Esophagus mucosa (tissue), 1 donor: ENCODE measurements at regions not wholly inside any gene's neighbourhood (a gene's known extent, or its start where the extent isn't known, plus 50 kb on each side); places are given as distances from the start of the nearest gene placed in this dataset.
"Not testable (repeated sequence)": the region's sequence is repeated elsewhere in the genome, so short reads cannot be mapped to it uniquely, and the experiment has no call there.

ENCODE experiments used
- ATAC-seq: fragments of 200-7000 bp; cut with Tn5 transposase; one replicate; pipeline ENCODE4 v1.9.1; 2020
- donor health status: DM: yes; HTN: yes; CAD: no.

DNA sequence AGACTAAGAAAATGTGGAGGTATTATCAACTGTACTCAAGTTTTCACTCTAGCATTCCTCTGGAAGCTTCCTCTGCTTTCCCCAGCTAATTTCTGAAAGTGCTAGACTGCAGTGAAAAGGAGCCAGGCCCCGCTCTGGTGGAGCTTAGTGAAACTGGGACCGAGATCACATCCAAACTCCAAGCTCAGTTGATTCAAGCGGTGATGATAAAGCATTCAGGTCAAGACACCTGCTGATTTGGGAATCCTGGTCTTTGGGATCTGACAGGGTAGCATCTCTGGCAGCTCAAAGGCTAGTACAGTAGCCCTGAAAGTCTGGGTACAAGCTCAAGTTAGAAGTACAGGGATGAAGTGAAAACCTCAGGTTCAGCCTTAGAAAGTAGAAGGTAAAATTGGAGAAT lies 120.2 kb upstream of the CRIM1 start:
- no peak for ATAC-seq

DNA sequence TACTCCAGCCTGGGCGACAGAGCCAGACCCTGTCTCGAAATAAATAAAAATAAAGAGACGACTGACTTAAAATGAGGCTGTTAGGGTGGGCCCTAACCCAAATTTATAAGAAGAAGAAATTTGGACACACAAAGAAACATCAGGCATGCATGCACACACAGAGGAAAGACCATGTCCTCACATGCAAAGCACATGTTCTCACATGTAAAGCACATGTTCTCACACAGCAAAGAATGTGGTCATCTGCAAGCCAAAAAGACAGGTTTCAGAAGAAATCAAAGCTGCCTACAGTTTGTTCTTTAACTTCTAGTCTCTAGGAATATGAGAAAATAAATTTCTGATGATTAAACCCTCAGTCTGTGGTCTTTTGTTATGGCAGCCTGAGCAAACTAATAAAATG lies 132.3 kb upstream of the CRIM1 start:
- no peak for ATAC-seq

DNA sequence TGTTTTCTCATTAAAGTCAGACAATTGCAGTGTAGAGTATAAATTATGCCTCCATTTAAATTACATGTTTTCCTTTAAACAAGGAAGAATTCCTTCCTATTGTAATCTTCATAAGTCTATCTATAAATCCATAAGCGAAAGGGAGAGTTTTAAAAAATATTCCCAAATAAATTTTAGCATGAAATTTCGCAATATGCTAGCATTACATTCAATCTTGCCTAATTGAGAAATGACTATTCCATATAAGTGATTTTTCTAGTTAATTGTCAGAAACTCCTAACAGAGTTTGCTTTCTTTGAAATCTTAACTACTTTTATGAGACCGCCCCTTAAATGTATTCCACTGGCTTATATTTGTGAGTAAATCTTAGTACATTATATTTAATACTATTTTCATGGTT lies 133.1 kb upstream of the CRIM1 start:
- ATAC-seq = no peak

DNA sequence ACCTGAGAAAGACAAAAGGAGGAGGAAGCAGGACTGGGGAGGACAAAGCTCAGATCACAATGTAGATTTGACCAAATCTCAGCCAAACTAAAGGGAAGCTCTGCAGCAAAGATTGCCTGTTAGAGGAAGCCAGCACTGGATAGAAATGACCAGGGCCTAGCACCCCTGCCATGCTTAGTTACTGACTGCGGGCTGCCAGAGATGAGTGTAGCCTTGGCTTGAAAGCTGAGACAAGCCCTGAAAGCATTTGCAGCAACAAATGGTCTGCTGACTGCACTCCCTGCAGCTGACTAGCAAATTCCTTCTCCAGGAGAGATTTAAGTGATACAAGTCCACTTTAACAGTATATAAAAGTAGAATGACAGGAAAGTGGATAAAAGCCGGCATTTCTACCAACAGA lies 140.9 kb upstream of the CRIM1 start:
- ATAC-seq = no peak

DNA sequence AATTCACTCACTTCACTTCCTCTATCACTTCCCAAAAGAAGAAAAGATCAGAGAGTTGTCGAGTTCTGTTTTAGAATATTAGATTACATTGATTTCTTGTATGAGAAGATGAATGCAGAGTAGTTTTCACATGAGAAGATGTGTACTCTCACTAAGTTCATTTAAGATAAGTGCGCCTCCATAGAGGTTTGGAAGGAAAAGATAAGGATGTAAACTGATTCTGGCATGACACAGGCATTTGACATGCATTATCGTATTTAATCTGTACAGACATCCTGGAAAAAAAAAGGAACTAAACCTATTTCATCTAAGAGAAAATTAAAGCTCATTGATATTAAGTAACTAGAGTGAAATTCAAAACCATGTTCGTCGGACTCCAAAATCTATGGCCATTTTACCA lies 152.2 kb upstream of the CRIM1 start:
- ATAC-seq = no peak

DNA sequence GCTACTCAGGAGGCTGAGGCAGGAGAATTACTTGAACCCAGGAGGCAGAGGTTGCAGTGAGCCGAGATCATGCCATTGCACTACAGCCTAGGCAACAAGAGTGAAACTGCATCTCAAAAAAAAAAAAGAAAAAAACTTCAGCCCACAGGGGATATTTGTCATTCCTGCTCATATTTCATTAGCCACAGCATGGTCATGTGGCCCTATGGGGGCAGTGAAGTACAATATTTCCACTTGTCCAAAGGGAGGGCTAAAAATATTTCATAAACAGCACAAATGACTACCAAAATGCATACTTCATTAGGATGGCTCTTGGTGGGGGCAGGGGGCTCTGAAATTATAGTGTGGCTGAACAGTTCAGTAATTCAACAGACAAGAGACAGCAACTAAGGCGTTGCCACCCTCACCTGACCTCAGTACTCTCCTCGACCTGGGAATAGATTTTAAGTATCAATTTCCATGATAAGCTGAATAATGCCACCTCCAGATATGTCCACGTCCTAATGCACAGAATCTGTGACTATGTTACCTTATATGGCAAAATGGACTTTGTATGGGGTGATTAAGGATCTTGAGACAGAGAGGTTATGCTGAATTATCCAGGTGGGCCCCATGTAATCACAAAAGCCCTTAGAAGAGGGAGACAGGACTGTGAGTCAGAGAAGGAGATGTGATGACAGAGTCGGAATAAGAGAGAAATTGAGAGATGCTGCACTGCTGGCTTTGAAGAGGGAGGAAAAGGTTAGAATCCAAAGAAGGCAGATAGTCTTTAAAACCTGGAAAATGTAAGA lies 158.2 kb upstream of the CRIM1 start:
- ATAC-seq = no peak

DNA sequence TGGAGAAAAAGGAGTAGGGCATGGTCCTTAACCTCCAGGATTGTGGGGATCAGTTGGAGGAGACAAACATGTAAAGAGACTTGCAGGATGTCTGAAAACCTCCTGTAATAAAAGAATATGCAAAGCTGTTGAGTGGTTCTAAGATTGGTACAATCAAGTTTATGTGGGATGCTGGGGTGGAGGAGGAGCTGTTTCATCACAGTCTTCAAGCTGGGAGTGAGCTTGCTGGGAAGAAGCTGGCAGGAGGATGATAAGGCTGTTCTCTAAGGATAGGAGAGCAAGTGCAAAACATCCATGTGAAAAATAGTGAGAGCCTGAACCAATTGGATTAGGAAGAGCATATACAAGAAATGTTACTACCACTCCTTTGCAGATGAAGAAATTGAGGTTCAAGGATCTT lies 161.9 kb upstream of the CRIM1 start:
- no peak for ATAC-seq

DNA sequence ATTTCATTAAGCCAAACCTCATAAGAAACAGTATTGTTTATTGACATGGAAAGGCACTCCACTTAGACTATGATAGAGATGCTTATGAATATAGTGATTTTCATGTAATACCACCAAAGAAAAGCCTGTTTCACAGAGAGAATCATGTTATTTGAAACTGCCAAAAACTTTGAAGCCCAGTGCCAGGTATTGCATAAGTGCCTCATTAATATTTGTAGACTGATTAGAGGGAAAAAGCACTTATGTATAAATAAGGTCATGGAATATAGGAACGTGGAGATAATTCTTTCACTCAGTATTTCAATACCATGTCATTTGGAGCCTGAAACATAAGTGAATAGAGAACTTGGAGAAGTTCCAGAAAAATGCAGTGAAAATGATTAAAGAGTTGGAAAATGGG lies 162.6 kb upstream of the CRIM1 start:
- no peak for ATAC-seq

DNA sequence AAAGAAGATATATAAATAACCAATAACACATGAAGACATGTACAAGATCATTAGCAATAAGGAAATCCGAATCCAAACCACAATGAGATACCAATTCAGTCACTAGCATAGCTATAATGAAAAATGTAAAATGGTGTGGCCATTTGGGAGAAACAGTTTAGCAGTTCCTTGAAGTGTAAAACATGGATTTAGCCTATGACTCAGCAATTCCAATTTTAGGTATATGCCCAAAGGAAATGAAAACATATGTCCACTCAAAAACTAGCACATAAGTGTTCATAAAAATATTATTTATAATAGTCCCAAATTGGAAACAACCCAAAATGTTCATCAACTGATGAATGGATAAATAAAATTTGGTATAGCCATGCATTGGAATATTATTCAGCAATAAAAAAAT lies 165.5 kb upstream of the CRIM1 start:
- ATAC-seq = no peak

DNA sequence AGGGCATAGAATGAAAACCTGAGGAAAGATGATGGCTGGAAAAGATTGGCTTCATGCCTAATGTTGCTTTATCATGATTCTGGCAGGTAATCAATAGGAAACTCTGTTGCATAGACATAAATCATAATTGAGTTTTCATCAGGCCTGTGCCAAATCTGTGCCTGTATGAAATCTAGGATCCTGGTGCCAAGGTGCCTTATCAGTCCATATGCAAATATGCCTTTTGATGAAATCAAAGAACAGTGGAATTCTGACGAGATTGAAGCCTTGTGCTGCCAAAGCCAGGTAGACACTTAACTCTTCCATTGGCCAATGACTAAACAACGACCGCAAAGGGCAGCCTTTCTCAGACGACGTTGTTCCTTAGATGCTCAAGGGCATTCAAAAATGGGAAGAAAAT lies 170.0 kb upstream of the CRIM1 start:
- ATAC-seq = no peak

DNA sequence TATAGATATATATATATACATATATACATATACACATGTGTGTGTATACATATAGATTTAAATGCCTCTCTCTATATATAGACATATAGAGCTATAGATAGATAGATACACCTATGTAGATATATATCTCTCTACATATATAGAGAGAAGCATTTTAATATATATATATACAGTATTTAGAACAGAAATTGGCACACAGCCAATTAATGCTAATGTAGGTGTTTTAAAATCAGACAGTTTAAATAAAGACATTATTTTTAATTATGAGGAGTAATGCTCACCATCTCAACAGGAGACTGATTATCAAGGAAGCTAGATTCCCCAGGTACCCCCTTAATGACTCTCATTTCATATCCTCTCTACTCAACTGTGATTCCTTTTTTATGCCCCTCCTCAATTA lies 170.7 kb upstream of the CRIM1 start:
- no peak for ATAC-seq

DNA sequence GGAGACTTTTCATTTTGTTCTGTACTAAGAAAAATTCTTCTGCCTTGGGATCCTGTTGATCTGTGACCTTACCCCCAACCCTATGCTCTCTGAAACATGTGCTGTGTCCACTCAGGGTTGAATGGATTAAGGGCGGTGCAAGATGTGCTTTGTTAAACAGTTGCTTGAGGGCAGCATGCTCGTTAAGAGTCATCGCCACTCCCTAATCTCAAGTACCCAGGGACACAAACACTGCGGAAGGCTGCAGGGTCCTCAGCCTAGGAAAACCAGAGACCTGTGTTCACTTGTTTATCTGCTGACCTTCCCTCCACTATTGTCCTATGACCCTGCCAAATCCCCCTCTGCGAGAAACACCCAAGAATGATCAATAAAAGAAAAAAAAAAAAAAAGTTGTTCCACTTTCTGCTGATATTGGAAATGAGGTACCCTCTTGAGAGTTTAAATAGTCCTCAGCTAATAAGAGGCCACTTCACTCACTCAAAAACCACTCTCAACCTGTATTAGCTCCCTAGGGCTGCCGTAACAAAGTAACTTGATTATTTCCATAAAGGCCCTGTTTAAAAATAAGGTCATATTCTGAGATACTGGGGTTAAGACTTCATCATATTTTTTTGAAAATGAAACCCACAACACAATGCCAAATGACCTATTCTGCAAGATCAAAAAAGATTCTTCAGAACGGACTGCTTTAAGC lies 174.6 kb upstream of the CRIM1 start:
- not testable (repeated sequence) for ATAC-seq

DNA sequence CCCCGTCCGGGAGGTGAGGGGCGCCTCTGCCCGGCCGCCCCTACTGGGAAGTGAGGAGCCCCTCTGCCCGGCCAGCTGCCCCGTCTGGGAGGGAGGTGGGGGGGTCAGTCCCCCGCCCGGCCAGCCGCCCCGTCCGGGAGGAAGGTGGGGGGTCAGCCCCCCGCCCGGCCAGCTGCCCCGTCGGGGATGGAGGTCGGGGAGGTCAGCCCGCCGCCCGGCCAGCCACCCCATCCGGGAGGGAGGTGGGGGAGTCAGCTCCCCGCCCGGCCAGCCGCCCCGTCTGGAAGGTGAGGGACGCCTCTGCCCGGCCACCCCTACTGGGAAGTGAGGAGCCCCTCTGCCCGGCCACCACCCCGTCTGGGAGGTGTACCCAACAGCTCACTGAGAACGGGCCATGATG lies 175.3 kb upstream of the CRIM1 start:
- ATAC-seq = not testable (repeated sequence)

DNA sequence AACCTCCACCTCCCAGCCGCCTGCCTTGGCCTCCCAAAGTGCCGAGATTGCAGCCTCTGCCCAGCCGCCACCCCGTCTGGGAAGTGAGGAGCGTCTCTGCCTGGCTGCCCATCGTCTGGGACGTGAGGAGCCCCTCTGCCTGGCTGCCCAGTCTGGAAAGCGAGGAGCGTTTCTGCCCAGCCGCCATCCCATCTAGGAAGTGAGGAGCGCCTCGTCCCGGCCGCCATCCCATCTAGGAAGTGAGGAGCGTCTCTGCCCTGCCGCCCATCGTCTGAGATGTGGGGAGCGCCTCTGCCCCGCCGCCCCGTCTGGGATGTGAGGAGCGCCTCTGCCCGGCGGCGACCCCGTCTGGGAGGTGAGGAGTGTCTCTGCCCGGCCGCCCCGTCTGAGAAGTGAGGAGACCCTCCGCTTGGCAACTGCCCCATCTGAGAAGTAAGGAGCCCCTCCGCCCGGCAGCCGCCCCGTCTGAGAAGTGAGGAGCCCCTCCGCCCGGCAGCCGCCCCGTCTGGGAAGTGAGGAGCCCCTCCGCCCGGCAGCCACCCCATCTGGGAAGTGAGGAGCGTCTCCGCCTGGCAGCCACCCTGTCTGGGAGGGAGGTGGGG lies 175.8 kb upstream of the CRIM1 start:
- not testable (repeated sequence) for ATAC-seq

DNA sequence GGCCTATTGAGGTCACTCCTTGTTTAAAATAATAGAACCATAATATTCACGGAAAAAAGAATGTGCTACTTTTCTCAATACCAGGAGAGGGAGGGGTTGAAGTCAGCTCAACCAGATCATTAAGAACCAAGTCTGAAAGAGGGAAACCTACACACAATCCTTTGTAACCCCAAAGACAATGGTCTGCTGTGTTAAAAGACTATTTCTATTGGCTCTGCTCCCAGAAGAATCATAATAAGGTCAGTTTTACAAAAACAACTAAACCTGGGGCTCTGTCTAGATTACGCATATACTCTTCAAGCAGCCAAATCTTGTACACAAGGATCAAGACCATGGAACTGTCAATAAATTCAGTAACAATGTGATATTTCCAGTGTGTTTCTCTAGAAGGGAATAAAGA lies 177.2 kb upstream of the CRIM1 start:
- ATAC-seq = no peak

DNA sequence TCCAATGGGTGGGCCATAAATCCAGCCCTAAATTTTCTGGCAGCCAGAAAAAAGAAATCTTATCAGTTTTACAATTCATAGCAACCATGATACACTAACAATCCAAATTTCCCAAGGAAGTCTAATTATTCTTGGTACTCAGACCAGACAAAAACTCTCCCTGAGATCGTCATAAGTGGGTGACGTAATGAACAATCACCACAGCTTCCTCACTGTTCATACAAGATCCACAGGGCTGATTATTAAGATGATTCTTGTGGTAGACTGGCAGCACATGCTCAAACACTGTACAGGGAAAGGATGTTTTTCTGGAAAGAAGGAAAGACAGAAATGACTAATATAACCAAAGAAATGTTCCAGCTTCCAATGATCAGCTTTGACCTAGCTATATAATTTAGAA lies 178.3 kb upstream of the CRIM1 start:
- ATAC-seq = no peak

DNA sequence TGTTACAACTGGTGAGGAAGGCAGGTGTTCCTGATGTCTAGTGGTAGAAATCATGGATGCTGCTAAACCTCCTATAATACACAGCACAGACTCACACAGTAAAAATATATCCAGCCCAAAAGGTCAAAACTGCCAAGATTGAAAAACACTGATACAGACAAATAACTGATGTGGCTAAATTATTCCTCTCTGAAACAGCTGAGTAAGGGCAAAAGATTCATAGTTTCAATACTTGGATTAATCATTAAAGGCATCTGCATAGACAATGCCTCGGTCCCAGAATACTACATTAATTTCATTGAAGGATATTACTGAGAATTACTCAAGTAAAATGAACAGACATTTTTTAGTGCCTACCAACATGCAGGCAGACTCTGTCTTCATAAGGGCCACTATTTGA lies 180.7 kb upstream of the CRIM1 start:
- ATAC-seq = no peak

DNA sequence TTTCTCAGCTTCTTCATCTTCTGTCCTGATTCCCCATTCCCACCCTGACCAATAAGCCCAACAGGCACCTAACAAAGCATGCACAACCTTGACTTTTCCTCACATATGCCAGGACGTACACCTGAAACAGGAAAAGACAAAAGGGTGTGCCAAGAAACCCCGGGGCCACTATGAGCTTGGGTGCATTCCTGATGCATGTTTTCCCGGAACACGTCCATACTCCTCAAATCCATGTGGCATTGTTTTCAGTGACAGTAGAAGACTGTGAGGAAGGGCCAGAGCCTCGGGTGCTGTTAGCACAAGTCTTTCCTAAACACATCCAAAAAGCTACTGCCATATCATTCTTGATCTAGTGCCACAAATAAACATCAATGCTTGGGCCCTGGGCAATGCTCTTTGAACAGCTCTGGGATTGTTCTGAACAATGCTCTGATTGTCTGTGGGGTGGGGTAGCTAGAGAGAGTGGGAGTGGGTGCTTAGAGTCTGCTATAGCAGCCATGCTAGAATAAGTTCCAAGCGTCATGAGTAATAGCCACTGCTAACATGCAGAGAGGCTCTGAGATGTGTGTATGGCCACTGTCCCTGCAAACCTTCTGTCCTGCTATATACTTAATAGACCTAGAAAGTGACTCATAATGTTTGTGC lies 181.7 kb upstream of the CRIM1 start:
- ATAC-seq = peak; percentile 50

DNA sequence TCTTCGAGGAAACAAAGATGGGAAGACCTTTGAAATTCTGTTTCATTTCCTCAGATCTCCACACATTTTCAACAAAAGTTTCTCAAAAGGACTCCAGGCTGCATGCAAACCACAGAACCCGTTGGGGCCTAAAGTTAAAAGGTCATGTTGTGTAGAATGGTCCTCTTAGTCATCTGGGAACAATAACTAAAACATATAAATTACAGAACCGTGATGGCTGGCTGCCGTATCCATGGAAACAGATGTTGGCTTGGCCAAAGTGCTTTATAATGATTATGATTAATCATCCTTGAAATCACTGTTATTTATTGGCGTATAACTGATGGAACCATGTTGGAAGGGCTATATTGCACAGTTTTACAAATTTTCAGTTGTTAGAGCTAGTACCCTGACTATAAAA lies 182.8 kb upstream of the CRIM1 start:
- ATAC-seq = no peak

DNA sequence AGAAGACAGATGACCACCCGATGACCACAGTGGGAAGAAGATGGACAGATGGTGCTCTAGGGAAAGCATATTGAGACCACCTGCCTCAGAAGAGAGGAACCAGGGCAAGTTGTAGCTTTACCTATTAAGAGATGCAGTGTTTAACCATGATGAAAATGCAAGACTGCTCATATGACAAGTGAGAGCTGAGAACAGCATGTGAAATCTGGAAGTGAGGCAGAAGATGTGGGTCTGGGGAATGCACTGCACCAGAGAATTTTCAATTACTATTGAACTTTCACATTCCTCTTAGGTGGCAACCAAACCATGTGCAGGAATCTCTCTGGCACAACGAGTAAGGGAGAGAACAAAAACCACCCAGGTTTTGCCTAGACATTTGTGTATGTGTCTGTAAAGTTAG lies 184.8 kb upstream of the CRIM1 start:
- no peak for ATAC-seq

DNA sequence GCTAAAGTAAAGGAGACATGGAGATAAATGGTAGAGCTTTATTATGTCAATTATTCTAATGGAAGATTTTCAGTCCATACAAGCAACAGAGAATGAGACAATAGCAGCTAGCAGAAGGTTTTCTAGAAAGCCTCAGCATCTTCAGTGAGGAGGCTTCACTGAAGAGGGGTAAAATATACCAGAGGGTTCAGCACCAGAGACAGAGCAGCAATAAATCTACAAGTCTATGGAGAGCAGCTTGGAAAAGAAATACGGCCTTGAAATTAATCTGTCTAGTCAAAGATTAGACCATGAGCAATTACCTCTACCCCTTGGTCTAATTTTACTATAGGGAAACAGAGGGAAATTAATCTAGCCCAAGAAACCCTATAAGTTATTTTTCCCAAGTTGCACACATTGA lies 185.7 kb upstream of the CRIM1 start:
- ATAC-seq = no peak

DNA sequence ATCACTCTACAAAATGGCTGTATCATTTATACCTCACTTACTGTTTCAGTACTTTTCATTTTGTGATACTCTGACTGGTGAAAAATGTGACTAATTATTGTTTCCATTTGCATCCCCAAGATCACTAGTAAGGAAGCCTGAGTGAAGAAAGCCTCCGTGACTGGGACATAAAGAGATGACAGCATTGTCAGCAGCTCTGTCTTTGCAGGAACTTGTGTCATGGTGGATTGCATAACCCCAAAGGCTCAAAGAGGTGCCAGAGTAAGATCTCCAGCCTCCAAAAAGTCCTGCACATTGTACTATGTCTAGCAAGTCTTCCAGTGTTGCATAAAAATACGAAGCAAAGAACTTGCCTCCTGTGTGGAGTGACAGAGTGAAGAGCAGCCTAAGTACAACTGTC lies 187.5 kb upstream of the CRIM1 start:
- ATAC-seq = peak; percentile 33

DNA sequence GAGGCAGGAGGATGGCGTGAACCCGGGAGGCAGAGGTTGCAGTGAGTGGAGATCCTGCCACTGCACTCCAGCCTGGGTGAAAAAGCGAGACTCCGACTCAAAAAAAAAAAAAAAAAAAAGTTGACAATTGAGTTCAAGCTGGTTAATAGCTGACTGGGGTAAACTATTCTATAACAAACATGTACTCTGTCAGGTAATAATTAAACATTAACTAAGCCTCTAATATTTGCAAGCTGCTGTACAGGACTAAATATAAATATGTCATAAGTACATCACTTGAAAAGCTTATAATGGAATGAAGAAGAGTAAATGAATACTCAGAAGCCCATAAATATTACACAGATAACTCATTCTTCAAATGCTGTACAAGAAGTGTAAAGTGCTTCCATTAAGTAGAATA lies 190.4 kb upstream of the CRIM1 start:
- no peak for ATAC-seq
